Peyer's patch (tissue), 4 donors: ENCODE measurements at regions not wholly inside any gene's neighbourhood (a gene's known extent, or its start where the extent isn't known, plus 50 kb on each side); places are given as distances from the start of the nearest gene placed in this dataset.

ENCODE experiments used
- DNase-seq, 3 donors: peaks; one replicate each; pipeline ENCODE4 v3.0.0-alpha.2; 2017 to 2019
- H3K27ac ChIP-seq, 4 donors: fragments of 200-600 bp; sonication (generic); one replicate each; pipeline ENCODE4 v1.5.1; 2016 to 2019
- H3K27me3 ChIP-seq, 2 donors: fragments of 200-600 bp; sonication (generic); one replicate each; pipeline ENCODE4 v1.5.1; 2019
- H3K36me3 ChIP-seq, 3 donors: fragments of 200-600 bp; sonication (generic); one replicate each; pipeline ENCODE4 v1.5.1; 2016 to 2019
- H3K4me1 ChIP-seq, 4 donors: fragments of 200-600 bp; sonication (generic); one replicate each; pipeline ENCODE4 v1.5.1; 2016 to 2019
- H3K4me3 ChIP-seq, 4 donors: fragments of 200-600 bp; sonication (generic); 1 replicate in 3 of 4; 2 replicates in 1 of 4; pipeline ENCODE4 v1.5.1; 2016 to 2019; ENCODE audit warnings: mild to moderate bottlenecking in 1 of 4
- H3K9me3 ChIP-seq, 4 donors: fragments of 200-600 bp; sonication (generic); one replicate each; pipeline ENCODE4 v1.5.1; 2016 to 2019; ENCODE audit warnings: mild to moderate bottlenecking in 1 of 4
- CTCF ChIP-seq, 6 experiments: fragments of 450-650 bp in 4 of 6; fragments of 200-600 bp in 2 of 6; sonication (generic) in 1 of 6; IDR thresholded peaks; one replicate each; pipeline ENCODE4 v1.5.1; 2017 to 2019; ENCODE audit warnings: antibody characterized with exemption in 6 of 6, mild to moderate bottlenecking in 3 of 6, moderate library complexity in 1 of 6
- POLR2A ChIP-seq, 2 donors: fragments of 450-650 bp; IDR thresholded peaks; one replicate each; pipeline ENCODE4 v1.5.1; 2017; ENCODE audit warnings: antibody characterized with exemption in 2 of 2, mild to moderate bottlenecking in 2 of 2, moderate library complexity in 2 of 2

- DNase-seq, result no peak
- no peaks in the 10 kb centered on the region for H3K9me3 ChIP-seq
- H3K4me3 ChIP-seq, result no peak overlapping the region
- H3K36me3 ChIP-seq, result no peaks in the 10 kb centered on the region
- no peaks in the 10 kb centered on the region for H3K4me1 ChIP-seq
- TF ChIP-seq POLR2A (IDR thresholded peaks at IDR 0.05) (no peak), CTCF (IDR thresholded peaks at IDR 0.05) (no peak)
- no peaks in the 10 kb centered on the region for H3K27me3 ChIP-seq
- no peak overlapping the region for H3K27ac ChIP-seq
Measured at GRCh38 chr5:101663543-101663942, 632.5 kb downstream of the SLCO4C1 start.

- TF ChIP-seq POLR2A (IDR thresholded peaks at IDR 0.05) (no peak), CTCF (IDR thresholded peaks at IDR 0.05) (no peak)
- no peaks in the 10 kb centered on the region for H3K36me3 ChIP-seq
Measured at GRCh38 chr5:101662263-101662662, 633.8 kb downstream of the SLCO4C1 start.

GRCh38 chr5:101658433-101658832 lies 637.7 kb downstream of the SLCO4C1 start:
- H3K27ac ChIP-seq, result no peak overlapping the region
- no peaks in the 10 kb centered on the region for H3K27me3 ChIP-seq
- no peak overlapping the region for H3K4me3 ChIP-seq
- no peaks in the 10 kb centered on the region for H3K4me1 ChIP-seq
- no peak for TF ChIP-seq CTCF (IDR thresholded peaks at IDR 0.05)
- no peak for TF ChIP-seq POLR2A (IDR thresholded peaks at IDR 0.05)
- DNase-seq, result no peak
- no peaks in the 10 kb centered on the region for H3K36me3 ChIP-seq
- H3K9me3 ChIP-seq, result no peaks in the 10 kb centered on the region

More at GRCh38 chr5:101662263-101662662, 633.8 kb downstream of the SLCO4C1 start:
- Histone ChIP-seq H3K4me3 (no peak overlapping the region), H3K27ac (no peak overlapping the region), H3K27me3 (no peaks in the 10 kb centered on the region), H3K4me1 (no peaks in the 10 kb centered on the region), H3K9me3 (no peaks in the 10 kb centered on the region)
- DNase-seq, result no peak

GRCh38 chr5:101653996-101654395 lies 642.1 kb downstream of the SLCO4C1 start:
- H3K27me3 ChIP-seq, result no peaks in the 10 kb centered on the region
- TF ChIP-seq POLR2A (IDR thresholded peaks at IDR 0.05) (no peak), CTCF (IDR thresholded peaks at IDR 0.05) (no peak)
- H3K36me3 ChIP-seq, result no peaks in the 10 kb centered on the region
- H3K4me3 ChIP-seq, result no peak overlapping the region
- no peak overlapping the region for H3K27ac ChIP-seq
- H3K4me1 ChIP-seq, result no peaks in the 10 kb centered on the region
- H3K9me3 ChIP-seq, result no peaks in the 10 kb centered on the region
- no peak for DNase-seq

- DNase-seq, result no peak
- Histone ChIP-seq H3K4me3 (no peak overlapping the region), H3K27me3 (no peaks in the 10 kb centered on the region), H3K36me3 (no peaks in the 10 kb centered on the region), H3K4me1 (no peaks in the 10 kb centered on the region), H3K9me3 (no peaks in the 10 kb centered on the region), H3K27ac (no peak overlapping the region)
- TF ChIP-seq CTCF (IDR thresholded peaks at IDR 0.05) (no peak), POLR2A (IDR thresholded peaks at IDR 0.05) (no peak)
Measured at GRCh38 chr5:101647861-101648260, 648.2 kb downstream of the SLCO4C1 start.

GRCh38 chr5:101643794-101644193 lies 652.3 kb downstream of the SLCO4C1 start:
- TF ChIP-seq CTCF (IDR thresholded peaks at IDR 0.05), result no peak
- no peak for TF ChIP-seq POLR2A (IDR thresholded peaks at IDR 0.05)
- no peaks in the 10 kb centered on the region for H3K27me3 ChIP-seq

More at GRCh38 chr5:101643794-101644193, 652.3 kb downstream of the SLCO4C1 start:
- H3K27ac ChIP-seq, result no peak overlapping the region
- DNase-seq, result no peak
- H3K4me3 ChIP-seq, result no peak overlapping the region
- no peaks in the 10 kb centered on the region for H3K36me3 ChIP-seq
- no peaks in the 10 kb centered on the region for H3K9me3 ChIP-seq
- H3K4me1 ChIP-seq, result no peaks in the 10 kb centered on the region
